ENCODE measurements at regions not wholly inside any gene's neighbourhood (a gene's known extent, or its start where the extent isn't known, plus 50 kb on each side); places are given as distances from the start of the nearest gene placed in this dataset.
"Not testable (repeated sequence)": the region's sequence is repeated elsewhere in the genome, so short reads cannot be mapped to it uniquely, and the experiment has no call there.

GRCh38 chr2:13515254-13515653 is 798.5 kb downstream of the TRIB2 start:
- no peaks in the 10 kb centered on the region for H3K36me3 ChIP-seq
- intact Hi-C loops (cut with DNase I), result no loop called here
- DNase-seq (ENCODE audit: extremely low spot score), result no peak
- no peaks in the 10 kb centered on the region for H3K4me1 ChIP-seq
- H3K27me3 ChIP-seq, result no peaks in the 10 kb centered on the region
- H3K9me3 ChIP-seq, result no peaks in the 10 kb centered on the region
- 87% methylated on average over 3 of the region's 3 CpGs for WGBS
- no peak overlapping the region for H3K4me3 ChIP-seq
- no peak overlapping the region for H3K27ac ChIP-seq (replicated peaks in 1 of 4)
- no peak for TF ChIP-seq POLR2A (IDR thresholded peaks at IDR 0.05; ENCODE audit: low read depth)
- no peak for TF ChIP-seq CTCF (IDR thresholded peaks at IDR 0.05)
- TF ChIP-seq EP300 (IDR thresholded peaks at IDR 0.05), result no peak
- no peak for TF ChIP-seq POLR2AphosphoS5 (IDR thresholded peaks at IDR 0.05)

GRCh38 chr2:13522096-13522495 is 805.4 kb downstream of the TRIB2 start:
- Histone ChIP-seq H3K27me3 (no peaks in the 10 kb centered on the region), H3K4me3 (no peak overlapping the region), H3K27ac (replicated peaks in 1 of 4) (no peak overlapping the region), H3K36me3 (no peaks in the 10 kb centered on the region), H3K4me1 (no peaks in the 10 kb centered on the region), H3K9me3 (no peaks in the 10 kb centered on the region)
- no peak for TF ChIP-seq EP300 (IDR thresholded peaks at IDR 0.05)
- TF ChIP-seq CTCF (IDR thresholded peaks at IDR 0.05), result no peak
- no peak for TF ChIP-seq POLR2A (IDR thresholded peaks at IDR 0.05; ENCODE audit: low read depth)
- no peak for TF ChIP-seq POLR2AphosphoS5 (IDR thresholded peaks at IDR 0.05)
- DNase-seq (ENCODE audit: extremely low spot score), result no peak
- WGBS, result 90% methylated on average over 6 of the region's 6 CpGs
- intact Hi-C loops (cut with DNase I), result no loop called here

GRCh38 chr2:13522917-13523821 is 806.4 kb downstream of the TRIB2 start:
- Histone ChIP-seq H3K9me3 (no peaks in the 10 kb centered on the region), H3K4me3 (no peak overlapping the region), H3K27me3 (no peaks in the 10 kb centered on the region), H3K27ac (replicated peaks in 1 of 4) (no peak overlapping the region), H3K4me1 (no peaks in the 10 kb centered on the region), H3K36me3 (no peaks in the 10 kb centered on the region)
- TF ChIP-seq CTCF (IDR thresholded peaks at IDR 0.05) (no peak), POLR2A (IDR thresholded peaks at IDR 0.05; ENCODE audit: low read depth) (no peak), EP300 (IDR thresholded peaks at IDR 0.05) (no peak), POLR2AphosphoS5 (IDR thresholded peaks at IDR 0.05) (no peak)
- intact Hi-C loops (cut with DNase I), result no loop called here
- WGBS, result 44% methylated on average over 6 of the region's 6 CpGs
- DNase-seq (ENCODE audit: extremely low spot score), result no peak

- Histone ChIP-seq H3K9me3 (no peaks in the 10 kb centered on the region), H3K27me3 (no peaks in the 10 kb centered on the region), H3K36me3 (no peaks in the 10 kb centered on the region), H3K4me3 (no peak overlapping the region), H3K4me1 (no peaks in the 10 kb centered on the region), H3K27ac (replicated peaks in 1 of 4) (no peak overlapping the region)
- no peak for DNase-seq (ENCODE audit: extremely low spot score)
- WGBS, result 89% methylated on average over 1 of the region's 1 CpG
- intact Hi-C loops (cut with DNase I), result no loop called here
- TF ChIP-seq POLR2AphosphoS5 (IDR thresholded peaks at IDR 0.05) (no peak), EP300 (IDR thresholded peaks at IDR 0.05) (no peak), CTCF (IDR thresholded peaks at IDR 0.05) (no peak), POLR2A (IDR thresholded peaks at IDR 0.05; ENCODE audit: low read depth) (no peak)
These were observed 807.8 kb downstream of the TRIB2 start for GRCh38 chr2:13524492-13524891.

GRCh38 chr2:13531735-13532410 is 815.1 kb downstream of the TRIB2 start:
- H3K27ac ChIP-seq (replicated peaks in 1 of 4); H3K9me3 ChIP-seq; H3K4me3 ChIP-seq; H3K36me3 ChIP-seq; H3K27me3 ChIP-seq; H3K4me1 ChIP-seq; DNase-seq (ENCODE audit: extremely low spot score); intact Hi-C loops (cut with DNase I): not testable (repeated sequence)
- 74% methylated on average over 9 of the region's 9 CpGs for WGBS

- H3K36me3 ChIP-seq; H3K27ac ChIP-seq (replicated peaks in 1 of 4); H3K4me1 ChIP-seq; DNase-seq (ENCODE audit: extremely low spot score); H3K4me3 ChIP-seq; H3K9me3 ChIP-seq; H3K27me3 ChIP-seq; intact Hi-C loops (cut with DNase I): not testable (repeated sequence)
- WGBS, result 87% methylated on average over 22 of the region's 22 CpGs
These were observed 816.2 kb downstream of the TRIB2 start for GRCh38 chr2:13532781-13533523.
